ENCODE measurements at regions not wholly inside any gene's neighbourhood (a gene's known extent, or its start where the extent isn't known, plus 50 kb on each side); places are given as distances from the start of the nearest gene placed in this dataset.

GRCh38 chr3:39000008-39000450 is 51.7 kb downstream of the SCN11A start:
- DNase-seq, result peak; percentile 62

GRCh38 chr3:38998086-38998485 is 53.7 kb downstream of the SCN11A start:
- no peak for DNase-seq

GRCh38 chr3:38996193-38996592 is 55.6 kb downstream of the SCN11A start:
- no peak for DNase-seq

- no peak for DNase-seq
These were observed 57.5 kb downstream of the SCN11A start for GRCh38 chr3:38994251-38994650.

GRCh38 chr3:38992117-38992760 is 59.5 kb downstream of the SCN11A start:
- no peak for DNase-seq

DNA sequence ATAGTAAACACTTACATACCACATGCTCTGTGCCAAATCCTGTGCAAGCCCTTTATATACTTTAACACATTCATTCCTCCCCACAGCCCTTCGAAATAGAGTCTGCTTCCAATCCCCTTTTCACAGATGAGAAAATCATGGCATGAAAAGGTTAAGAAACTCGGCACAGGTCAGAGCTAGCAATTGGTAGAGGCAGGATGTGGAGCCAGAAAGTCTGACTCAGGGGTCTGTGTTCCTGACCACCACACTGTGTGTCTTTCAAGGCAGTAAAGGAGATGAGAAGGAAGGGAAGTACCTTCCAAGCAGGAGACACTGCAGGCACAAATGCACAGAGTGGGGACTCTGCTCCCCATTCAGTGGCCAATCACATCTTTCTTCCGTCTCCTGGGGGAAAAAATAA is 61.1 kb downstream of the SCN11A start:
- no peak for DNase-seq

DNA sequence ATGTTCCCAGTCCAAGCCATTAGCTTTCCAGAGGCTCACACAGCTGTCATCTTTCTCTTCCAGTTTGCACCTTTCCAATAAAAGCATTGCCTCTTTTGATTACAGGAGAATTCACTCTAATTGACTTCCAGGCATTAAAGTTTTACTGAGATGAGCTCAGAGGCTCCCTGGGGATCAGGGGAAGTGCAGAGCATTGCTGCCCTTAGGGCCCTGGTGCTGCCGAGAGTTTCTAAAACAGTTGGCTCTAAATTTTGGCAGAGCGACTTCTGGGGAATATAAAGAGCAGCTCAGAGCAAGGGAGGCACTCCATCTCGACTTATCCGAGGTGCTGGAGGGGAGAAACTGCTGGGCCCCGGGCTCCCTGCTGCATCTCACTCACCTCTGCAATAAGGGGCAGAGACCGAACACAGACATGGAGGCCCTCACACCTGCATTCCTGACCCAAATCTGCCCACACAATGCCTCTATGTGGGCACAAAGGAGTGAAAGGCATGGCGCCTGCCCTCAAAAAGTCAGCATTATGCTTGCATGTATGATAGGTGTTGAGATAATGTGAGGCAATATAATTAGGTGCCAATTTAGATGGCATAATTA is 61.7 kb downstream of the SCN11A start:
- no peak for DNase-seq

GRCh38 chr3:38988955-38989354 is 62.8 kb downstream of the SCN11A start:
- DNase-seq, result no peak

GRCh38 chr3:38987456-38987855 is 64.3 kb downstream of the SCN11A start:
- DNase-seq, result no peak

- no peak for DNase-seq
These were observed 64.8 kb downstream of the SCN11A start for GRCh38 chr3:38986901-38987300.

GRCh38 chr3:38985981-38986380 is 65.8 kb downstream of the SCN11A start:
- no peak for DNase-seq

DNA sequence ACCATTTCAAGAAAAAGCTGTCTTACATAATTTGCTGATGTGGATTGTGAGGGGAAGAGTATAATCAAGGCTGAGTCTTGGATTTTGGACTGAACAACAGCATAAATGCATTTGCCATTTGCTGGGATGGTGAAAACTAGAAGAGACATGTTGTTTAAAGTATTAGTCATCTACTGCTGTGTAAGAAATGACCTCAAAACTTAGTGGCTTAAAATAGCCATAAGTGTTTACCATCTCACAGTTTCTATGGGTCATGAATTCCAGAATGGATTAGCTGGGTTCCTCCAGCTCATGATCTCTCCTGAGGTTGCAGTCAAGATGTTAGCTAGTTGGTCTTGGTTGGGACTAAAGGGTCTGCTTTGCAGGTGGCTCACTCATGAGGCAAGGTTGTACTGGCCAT is 66.2 kb downstream of the SCN11A start:
- no peak for DNase-seq

DNA sequence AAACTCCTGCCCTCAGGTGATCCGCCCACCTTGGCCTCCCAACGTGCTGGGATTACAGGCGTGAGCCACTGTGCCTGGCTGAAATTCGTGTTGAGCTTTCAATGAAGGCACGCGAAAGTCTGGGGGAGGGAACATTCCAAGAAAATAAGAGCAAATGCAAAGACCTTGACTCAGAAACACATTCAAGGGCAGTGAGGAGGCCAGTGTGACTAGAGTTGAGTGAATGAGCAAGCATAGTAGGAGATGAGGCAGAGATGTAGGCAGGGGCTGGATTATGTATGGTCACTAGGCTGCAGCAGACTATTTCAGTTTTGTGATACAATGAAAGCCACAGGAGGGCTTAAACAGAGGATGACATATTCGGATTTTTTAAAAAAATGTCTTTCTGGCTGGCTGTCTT is 67.0 kb downstream of the SCN11A start:
- no peak for DNase-seq

DNA sequence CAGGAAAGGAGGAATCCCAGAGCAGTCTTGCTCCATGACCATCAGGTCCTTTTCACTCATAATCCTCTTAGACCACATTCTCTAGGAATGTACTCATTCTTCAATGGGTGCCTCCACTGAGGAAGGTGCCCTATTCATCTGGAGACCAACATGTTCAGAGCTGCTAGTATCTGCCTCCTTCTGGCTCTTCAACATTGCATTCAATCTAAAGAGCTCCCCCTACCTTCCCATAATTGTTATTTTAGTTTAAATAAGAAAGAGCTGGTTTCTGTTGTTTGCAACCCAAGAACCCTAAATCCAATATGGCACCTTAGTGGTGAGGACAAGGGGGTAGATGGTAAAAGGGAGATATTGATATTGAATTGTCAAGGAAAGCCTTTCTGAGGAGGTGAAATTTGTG is 67.6 kb downstream of the SCN11A start:
- no peak for DNase-seq

- DNase-seq, result no peak
These were observed 70.8 kb downstream of the SCN11A start for GRCh38 chr3:38980938-38981337.

- no peak for DNase-seq
These were observed 73.0 kb downstream of the SCN11A start for GRCh38 chr3:38978729-38979128.

GRCh38 chr3:38970851-38971638 is 80.7 kb downstream of the SCN11A start:
- DNase-seq, result no peak

- no peak for DNase-seq
These were observed 82.2 kb downstream of the SCN11A start for GRCh38 chr3:38969317-38970235.

DNA sequence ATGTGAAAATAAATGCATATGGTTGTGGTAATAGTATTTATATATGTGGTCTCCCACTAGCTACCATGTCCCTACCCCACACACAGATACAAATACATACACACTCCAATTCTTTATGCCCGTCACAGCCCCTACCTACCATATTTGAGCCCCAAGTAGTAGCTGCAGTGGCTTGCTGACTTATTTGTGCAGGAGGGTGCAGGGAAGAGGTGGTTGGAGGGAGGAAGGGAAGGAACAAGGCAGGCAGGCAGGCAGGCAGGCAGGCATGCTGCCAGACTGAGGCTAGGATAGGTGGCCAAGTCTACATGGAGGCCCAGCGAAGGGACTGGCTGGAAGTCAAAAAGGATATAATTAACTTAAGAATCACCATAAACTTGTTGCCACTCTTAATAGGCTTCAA is 82.9 kb downstream of the SCN11A start:
- no peak for DNase-seq

DNA sequence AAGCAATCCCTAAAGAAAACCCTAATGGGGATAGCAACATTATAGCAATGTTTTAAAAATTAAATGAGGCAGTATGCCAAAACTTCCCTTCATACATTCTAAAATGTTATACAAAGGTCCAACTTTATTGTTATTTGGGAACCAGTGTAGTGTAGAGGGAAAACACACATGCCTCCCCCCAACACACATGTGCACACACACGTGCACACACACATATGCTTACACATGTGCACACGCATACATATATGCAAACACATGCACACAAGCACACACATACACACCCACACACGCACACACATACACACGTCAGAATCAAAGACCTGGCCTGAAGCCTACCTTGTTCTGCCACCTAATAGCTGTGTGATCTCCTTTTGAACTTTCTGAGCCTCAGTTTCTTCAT is 83.3 kb downstream of the SCN11A start:
- no peak for DNase-seq

- DNase-seq, result no peak
These were observed 84.1 kb downstream of the SCN11A start for GRCh38 chr3:38967693-38967989.

- no peak for DNase-seq
These were observed 84.7 kb downstream of the SCN11A start for GRCh38 chr3:38966811-38967692.
